ENCODE measurements at regions not wholly inside any gene's neighbourhood (a gene's known extent, or its start where the extent isn't known, plus 50 kb on each side); places are given as distances from the start of the nearest gene placed in this dataset.

GRCh38 chr2:196439760-196440159 lies 199.8 kb upstream of the CCDC150 start:
- Histone ChIP-seq H3K4me2 (ENCODE audit: low read length) (peak overlapping the region; percentile 65), H3K4me1 (ENCODE audit: low read length) (peaks cover 47% of the 10 kb centered on the region)

DNA sequence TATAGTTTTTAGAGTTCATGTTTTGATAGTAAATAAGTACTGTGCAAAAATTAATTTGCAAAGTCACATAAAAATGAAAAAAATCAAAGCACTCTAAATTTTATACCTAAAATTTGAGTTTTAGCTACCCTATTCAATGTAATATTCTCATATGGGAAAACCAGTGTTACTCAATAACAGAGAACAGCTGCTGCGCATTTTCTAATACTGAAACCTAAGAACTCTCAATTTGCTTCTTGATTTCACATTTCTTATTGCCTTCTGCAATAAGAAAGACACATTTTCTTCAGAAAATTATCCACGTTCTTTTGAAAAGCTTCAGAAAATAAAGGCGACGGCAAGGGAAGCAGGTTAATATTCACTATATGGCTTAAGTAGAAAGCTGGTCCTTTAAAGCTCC lies 199.1 kb upstream of the CCDC150 start:
- TF ChIP-seq, protein P1, sequence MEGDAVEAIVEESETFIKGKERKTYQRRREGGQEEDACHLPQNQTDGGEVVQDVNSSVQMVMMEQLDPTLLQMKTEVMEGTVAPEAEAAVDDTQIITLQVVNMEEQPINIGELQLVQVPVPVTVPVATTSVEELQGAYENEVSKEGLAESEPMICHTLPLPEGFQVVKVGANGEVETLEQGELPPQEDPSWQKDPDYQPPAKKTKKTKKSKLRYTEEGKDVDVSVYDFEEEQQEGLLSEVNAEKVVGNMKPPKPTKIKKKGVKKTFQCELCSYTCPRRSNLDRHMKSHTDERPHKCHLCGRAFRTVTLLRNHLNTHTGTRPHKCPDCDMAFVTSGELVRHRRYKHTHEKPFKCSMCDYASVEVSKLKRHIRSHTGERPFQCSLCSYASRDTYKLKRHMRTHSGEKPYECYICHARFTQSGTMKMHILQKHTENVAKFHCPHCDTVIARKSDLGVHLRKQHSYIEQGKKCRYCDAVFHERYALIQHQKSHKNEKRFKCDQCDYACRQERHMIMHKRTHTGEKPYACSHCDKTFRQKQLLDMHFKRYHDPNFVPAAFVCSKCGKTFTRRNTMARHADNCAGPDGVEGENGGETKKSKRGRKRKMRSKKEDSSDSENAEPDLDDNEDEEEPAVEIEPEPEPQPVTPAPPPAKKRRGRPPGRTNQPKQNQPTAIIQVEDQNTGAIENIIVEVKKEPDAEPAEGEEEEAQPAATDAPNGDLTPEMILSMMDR (IDR thresholded peaks at IDR 0.05; ENCODE audit: low read depth, low read length) = no peak
- TF ChIP-seq EZH2phosphoT487 (IDR thresholded peaks at IDR 0.05; ENCODE audit: low read depth) = no peak
- peak overlapping the region; percentile 65 for H3K4me2 ChIP-seq (ENCODE audit: low read length)
- no peaks in the 10 kb centered on the region for H3K9me3 ChIP-seq (ENCODE audit: insufficient read depth, low read length)
- H3K4me3 ChIP-seq (ENCODE audit: low read length) = peak overlapping the region; percentile 49
- H3K79me2 ChIP-seq (ENCODE audit: low read length) = no peaks in the 10 kb centered on the region
- H3K27ac ChIP-seq (ENCODE audit: low read length) = peak overlapping the region; percentile 65
- no peaks in the 10 kb centered on the region for H3K36me3 ChIP-seq (replicated peaks; ENCODE audit: low read depth, low read length)
- H3K4me1 ChIP-seq (ENCODE audit: low read length) = peaks cover 47% of the 10 kb centered on the region
- no peaks in the 10 kb centered on the region for H4K20me1 ChIP-seq (ENCODE audit: insufficient read depth, low read length)
- H3K9ac ChIP-seq (ENCODE audit: low read length) = peak overlapping the region; percentile 22
- no peaks in the 10 kb centered on the region for H3K27me3 ChIP-seq (ENCODE audit: low read depth, low read length)
- H2AFZ ChIP-seq (ENCODE audit: low read depth, low read length) = no peak overlapping the region

More at GRCh38 chr2:196439760-196440159, 199.8 kb upstream of the CCDC150 start:
- H3K27me3 ChIP-seq (ENCODE audit: low read depth, low read length) = no peaks in the 10 kb centered on the region
- H3K4me3 ChIP-seq (ENCODE audit: low read length) = peak overlapping the region; percentile 49; the same call in 1 of the 2 replicates
- H2AFZ ChIP-seq (ENCODE audit: low read depth, low read length) = no peak overlapping the region
- no peaks in the 10 kb centered on the region for H3K9me3 ChIP-seq (ENCODE audit: insufficient read depth, low read length)
- H3K36me3 ChIP-seq (replicated peaks; ENCODE audit: low read depth, low read length) = no peaks in the 10 kb centered on the region
- TF ChIP-seq, protein P1 (IDR thresholded peaks at IDR 0.05; ENCODE audit: low read depth, low read length) = no peak
- H3K9ac ChIP-seq (ENCODE audit: low read length) = no peak overlapping the region
- H4K20me1 ChIP-seq (ENCODE audit: insufficient read depth, low read length) = no peaks in the 10 kb centered on the region
- H3K27ac ChIP-seq (ENCODE audit: low read length) = peak overlapping the region; percentile 65
- H3K79me2 ChIP-seq (ENCODE audit: low read length) = no peaks in the 10 kb centered on the region

DNA sequence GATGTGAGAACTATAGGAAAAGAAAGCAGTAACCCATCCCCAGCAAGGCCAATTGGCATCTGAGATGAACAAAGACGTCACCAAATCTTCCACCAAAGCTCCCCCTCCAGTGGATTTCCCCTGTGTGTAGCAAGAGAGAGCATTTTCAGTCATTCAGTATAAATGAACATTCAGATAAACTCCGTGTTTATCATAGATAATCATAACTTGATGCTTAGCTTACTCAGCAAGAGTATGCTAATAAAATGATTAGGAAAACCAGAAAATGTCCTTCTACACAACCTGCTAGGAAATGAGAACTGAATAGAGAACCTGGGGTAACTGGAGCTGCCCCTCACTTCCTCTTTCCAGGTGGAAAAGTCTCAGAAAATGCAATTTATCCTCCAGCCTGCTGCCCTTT lies 198.0 kb upstream of the CCDC150 start:
- Histone ChIP-seq H3K9me3 (ENCODE audit: insufficient read depth, low read length) (no peaks in the 10 kb centered on the region), H3K4me2 (ENCODE audit: low read length) (peak overlapping the region; percentile 65), H3K27ac (ENCODE audit: low read length) (peak overlapping the region; percentile 65), H2AFZ (ENCODE audit: low read depth, low read length) (no peak overlapping the region), H3K27me3 (ENCODE audit: low read depth, low read length) (no peaks in the 10 kb centered on the region), H3K36me3 (replicated peaks; ENCODE audit: low read depth, low read length) (no peaks in the 10 kb centered on the region), H3K4me1 (ENCODE audit: low read length) (peaks cover 47% of the 10 kb centered on the region), H3K9ac (ENCODE audit: low read length) (no peak overlapping the region), H3K79me2 (ENCODE audit: low read length) (no peaks in the 10 kb centered on the region), H4K20me1 (ENCODE audit: insufficient read depth, low read length) (no peaks in the 10 kb centered on the region), H3K4me3 (ENCODE audit: low read length) (no peak overlapping the region)
- TF ChIP-seq EZH2phosphoT487 (IDR thresholded peaks at IDR 0.05; ENCODE audit: low read depth) = no peak
- TF ChIP-seq, protein P1 (IDR thresholded peaks at IDR 0.05; ENCODE audit: low read depth, low read length) = no peak

DNA sequence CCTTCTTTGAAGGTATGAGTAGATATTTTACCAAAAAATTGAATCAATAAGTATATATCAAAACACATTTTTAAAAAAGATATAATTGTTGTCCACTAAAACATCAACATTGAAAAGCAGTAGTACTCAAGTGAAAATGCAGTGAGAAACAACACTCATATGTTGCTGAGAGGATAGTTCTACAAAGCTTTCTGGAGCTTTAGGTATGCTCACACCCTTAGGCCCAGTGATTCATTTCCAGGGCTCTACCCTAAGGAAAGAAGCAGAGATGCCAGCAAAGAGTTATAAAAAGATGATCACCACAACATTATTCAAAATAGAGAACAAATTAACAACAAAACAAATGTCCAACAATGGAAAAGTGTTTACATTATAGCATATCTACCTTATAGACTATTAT lies 197.3 kb upstream of the CCDC150 start:
- no peak for TF ChIP-seq EZH2phosphoT487 (IDR thresholded peaks at IDR 0.05; ENCODE audit: low read depth)
- TF ChIP-seq, protein P1 (IDR thresholded peaks at IDR 0.05; ENCODE audit: low read depth, low read length) = no peak
- Histone ChIP-seq H2AFZ (ENCODE audit: low read depth, low read length) (no peak overlapping the region), H3K36me3 (replicated peaks; ENCODE audit: low read depth, low read length) (no peaks in the 10 kb centered on the region), H3K4me3 (ENCODE audit: low read length) (no peak overlapping the region), H3K27me3 (ENCODE audit: low read depth, low read length) (no peaks in the 10 kb centered on the region), H3K79me2 (ENCODE audit: low read length) (no peaks in the 10 kb centered on the region), H3K4me1 (ENCODE audit: low read length) (peaks cover 47% of the 10 kb centered on the region), H3K9me3 (ENCODE audit: insufficient read depth, low read length) (no peaks in the 10 kb centered on the region), H3K9ac (ENCODE audit: low read length) (no peak overlapping the region), H3K27ac (ENCODE audit: low read length) (no peak overlapping the region), H4K20me1 (ENCODE audit: insufficient read depth, low read length) (no peaks in the 10 kb centered on the region), H3K4me2 (ENCODE audit: low read length) (no peak overlapping the region)

Measured in OCI-LY3 (cell line).